Neural progenitor cell (in vitro differentiated cells): ENCODE measurements at regions not wholly inside any gene's neighbourhood (a gene's known extent, or its start where the extent isn't known, plus 50 kb on each side); places are given as distances from the start of the nearest gene placed in this dataset.

ENCODE experiments used
- DNase-seq: peaks from one replicate; pipeline ENCODE4 v3.0.0-alpha.2; 2016; ENCODE audit warnings: low spot score
- H2AFZ ChIP-seq: fragments of 200-600 bp; sonication (generic); replicated peaks from 2 replicates; pipeline ENCODE4 v1.6.1; 2016; ENCODE audit warnings: antibody characterized with exemption
- H3F3A ChIP-seq: fragments of 200-600 bp; sonication (generic); 2 replicates; pipeline ENCODE4 v1.6.1; 2016; ENCODE audit warnings: antibody characterized with exemption, low read depth
- H3K27ac ChIP-seq: fragments of 200-600 bp; sonication (generic); 2 replicates; pipeline ENCODE4 v1.5.1; 2016; ENCODE audit warnings: mild to moderate bottlenecking
- H3K27me3 ChIP-seq: fragments of 200-600 bp; sonication (generic); 2 replicates; pipeline ENCODE4 v1.6.1; 2016; ENCODE audit warnings: mild to moderate bottlenecking, moderate library complexity
- H3K36me3 ChIP-seq: fragments of 200-600 bp; sonication (generic); 2 replicates; pipeline ENCODE4 v1.5.1; 2016
- H3K4me1 ChIP-seq: fragments of 200-600 bp; sonication (generic); 2 replicates; pipeline ENCODE4 v1.6.1; 2016; ENCODE audit warnings: mixed run types
- H3K4me2 ChIP-seq: fragments of 200-600 bp; sonication (generic); 2 replicates; pipeline ENCODE4 v1.6.1; 2016
- H3K4me3 ChIP-seq: fragments of 200-600 bp; sonication (generic); 2 replicates; pipeline ENCODE4 v1.5.1; 2016
- H3K79me2 ChIP-seq: fragments of 200-600 bp; sonication (generic); 2 replicates; pipeline ENCODE4 v1.6.1; 2016; ENCODE audit warnings: low read depth
- H3K9ac ChIP-seq: fragments of 200-600 bp; sonication (generic); 2 replicates; pipeline ENCODE4 v1.6.1; 2016
- H3K9me3 ChIP-seq: fragments of 200-600 bp; sonication (generic); 2 replicates; pipeline ENCODE4 v1.5.1; 2016; ENCODE audit warnings: low read depth
- H4K20me1 ChIP-seq: fragments of 200-600 bp; sonication (generic); 2 replicates; pipeline ENCODE4 v1.6.1; 2016; ENCODE audit warnings: low read depth
- H3K27ac Mint-ChIP-seq: 3 replicates; pipeline ENCODE4 v1.8.0; 2021; ENCODE audit warnings: mixed read lengths
- H3K27me3 Mint-ChIP-seq: 2 replicates; pipeline ENCODE4 v1.8.0; 2022; ENCODE audit warnings: low read depth, mild to moderate bottlenecking, inconsistent platforms, moderate library complexity, mixed read lengths; ENCODE audit not compliant: insufficient read depth
- H3K36me3 Mint-ChIP-seq: 3 replicates; pipeline ENCODE4 v1.8.0; 2021; ENCODE audit warnings: mixed read lengths
- H3K4me1 Mint-ChIP-seq: 3 replicates; pipeline ENCODE4 v1.8.0; 2021; ENCODE audit warnings: mixed read lengths
- H3K4me3 Mint-ChIP-seq: 3 replicates; pipeline ENCODE4 v1.8.0; 2021; ENCODE audit warnings: mild to moderate bottlenecking, moderate library complexity, mixed read lengths
- H3K9me3 Mint-ChIP-seq: 3 replicates; pipeline ENCODE4 v1.8.0; 2020; ENCODE audit warnings: mixed read lengths
- CTCF ChIP-seq: fragments of 200-600 bp; sonication (generic); IDR thresholded peaks from 2 replicates; pipeline ENCODE4 v1.5.1; 2017; ENCODE audit warnings: antibody characterized with exemption, mild to moderate bottlenecking
- EZH2 ChIP-seq: fragments of 200-600 bp; sonication (generic); IDR thresholded peaks from 2 replicates; pipeline ENCODE4 v1.6.1; 2017; ENCODE audit warnings: antibody characterized with exemption, mild to moderate bottlenecking, moderate library complexity
- EZH2phosphoT487 ChIP-seq: fragments of 200-600 bp; sonication (generic); IDR thresholded peaks from 2 replicates; pipeline ENCODE4 v1.6.1; 2017; ENCODE audit warnings: antibody characterized with exemption

DNA sequence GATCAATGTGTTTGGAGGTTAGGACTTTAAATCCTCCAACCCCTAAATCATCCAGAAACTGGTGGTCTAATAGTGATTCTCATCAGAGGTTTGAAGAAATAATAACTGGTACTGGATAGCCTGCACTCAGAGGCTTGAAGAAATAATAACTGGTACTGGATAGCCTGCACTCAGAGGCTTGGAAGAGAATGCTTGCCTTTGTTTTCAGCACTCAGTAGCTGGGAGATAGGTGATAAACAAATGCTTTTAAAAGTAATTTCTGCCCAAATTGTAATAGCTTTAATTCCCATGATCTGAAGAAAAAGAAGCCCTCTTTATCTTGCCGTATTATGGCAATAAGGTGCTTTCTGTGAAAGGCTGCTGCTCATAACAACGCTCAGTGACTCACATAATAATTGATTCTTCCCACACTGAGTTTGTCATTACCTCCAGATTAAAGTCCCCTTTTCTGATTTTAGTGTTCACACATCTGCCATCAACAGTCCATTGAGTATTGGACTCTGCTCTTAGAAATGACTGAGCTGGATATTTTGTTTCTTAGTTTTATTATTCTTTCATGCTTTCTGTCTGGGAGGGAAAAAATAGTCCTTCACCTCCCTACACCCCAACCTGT, 112.3 kb upstream of the PHYHIPL start:
- Histone ChIP-seq H3K9ac (no peak overlapping the region), H3K4me1 (peaks cover 13% of the 10 kb centered on the region), H3K27ac (no peak overlapping the region), H3K9me3 (no peaks in the 10 kb centered on the region), H2AFZ (no peak overlapping the region), H3K36me3 (no peaks in the 10 kb centered on the region), H4K20me1 (no peaks in the 10 kb centered on the region), H3F3A (no peaks in the 10 kb centered on the region), H3K4me3 (no peak overlapping the region), H3K4me2 (no peak overlapping the region), H3K79me2 (no peaks in the 10 kb centered on the region), H3K27me3 (no peaks in the 10 kb centered on the region)
- Mint-ChIP-seq H3K9me3 (no peaks in the 10 kb centered on the region), H3K36me3 (no peaks in the 10 kb centered on the region), H3K27ac (no peak overlapping the region), H3K27me3 (no peaks in the 10 kb centered on the region), H3K4me3 (no peak overlapping the region), H3K4me1 (peaks cover 13% of the 10 kb centered on the region)
- DNase-seq = no peak
- TF ChIP-seq EZH2phosphoT487 = no peak
- TF ChIP-seq EZH2 = no peak
- TF ChIP-seq CTCF = no peak

DNA sequence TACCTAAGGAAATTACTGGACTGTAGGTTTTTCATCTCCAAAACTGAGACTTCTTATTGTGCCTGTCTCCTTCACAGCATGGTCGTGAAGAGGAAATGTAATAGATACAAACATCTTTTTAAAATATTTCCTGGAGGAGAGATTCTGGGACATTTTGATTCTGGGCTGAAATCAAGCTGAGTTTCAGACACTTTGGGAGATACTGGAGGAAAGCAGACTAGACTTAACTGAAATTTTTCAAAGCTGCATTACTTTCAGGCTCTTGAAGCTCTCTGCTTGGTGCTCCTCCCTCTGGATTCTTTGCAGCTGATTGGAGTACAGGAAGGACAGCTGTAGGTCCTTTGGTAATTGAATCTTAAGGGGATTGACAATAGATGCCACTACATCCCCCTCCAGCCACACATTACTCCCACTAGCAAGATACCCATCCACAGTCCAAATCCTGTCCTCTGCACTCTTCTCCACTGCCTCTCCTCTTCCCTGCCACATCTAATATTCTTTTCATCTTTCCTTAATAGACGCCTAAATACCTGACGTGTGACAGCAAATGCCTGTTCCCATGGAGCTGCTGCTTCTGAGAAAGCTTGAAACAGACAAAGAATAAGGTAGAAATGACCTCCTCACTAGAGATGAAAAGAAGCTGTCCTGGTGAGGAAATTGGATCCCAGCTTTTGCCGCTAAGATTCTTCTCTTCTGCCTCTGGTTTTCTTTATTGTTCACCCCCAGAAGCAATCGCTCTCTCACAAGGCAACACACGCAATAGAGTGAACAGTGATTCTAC, 111.5 kb upstream of the PHYHIPL start:
- peak; percentile 10 for DNase-seq
- no peak overlapping the region for H3K4me3 Mint-ChIP-seq

DNA sequence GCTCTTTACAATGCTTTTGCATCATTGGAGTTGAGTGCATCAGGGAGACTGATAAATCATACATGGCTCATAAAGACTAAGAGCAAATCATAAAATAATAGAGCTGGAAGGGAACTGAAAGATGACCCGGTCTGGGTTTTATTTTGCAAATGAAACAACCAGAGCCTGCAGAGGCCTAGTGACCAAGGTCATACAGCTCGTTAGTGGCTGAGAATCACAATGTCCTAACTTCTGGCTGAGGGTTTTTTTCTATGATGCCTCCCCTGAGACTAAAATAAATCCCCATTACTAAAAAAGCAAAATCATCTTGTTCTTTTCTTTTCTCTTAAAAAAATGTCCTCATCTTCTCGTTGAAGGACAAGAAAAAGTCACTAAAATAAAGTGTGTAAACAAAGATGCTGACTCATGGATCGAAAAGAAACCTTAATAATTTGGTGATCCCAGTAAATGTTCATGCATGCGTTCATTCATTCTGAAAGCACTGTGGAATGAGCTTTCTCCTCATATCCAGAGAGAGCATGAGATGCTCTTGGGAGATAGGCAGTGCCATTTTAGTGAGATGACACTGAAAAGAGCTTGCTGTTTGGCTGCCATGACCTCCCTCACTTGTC, 107.8 kb upstream of the PHYHIPL start:
- TF ChIP-seq EZH2 = no peak
- no peak for TF ChIP-seq CTCF
- TF ChIP-seq EZH2phosphoT487 = no peak
- no peak overlapping the region for H3K27ac ChIP-seq
- Mint-ChIP-seq H3K27me3 (no peaks in the 10 kb centered on the region), H3K36me3 (no peaks in the 10 kb centered on the region), H3K9me3 (no peaks in the 10 kb centered on the region), H3K4me3 (no peak overlapping the region), H3K4me1 (peaks cover 13% of the 10 kb centered on the region), H3K27ac (no peak overlapping the region)
- H3K9me3 ChIP-seq = no peaks in the 10 kb centered on the region
- DNase-seq = no peak
- no peaks in the 10 kb centered on the region for H3K79me2 ChIP-seq
- peaks cover 13% of the 10 kb centered on the region for H3K4me1 ChIP-seq
- H3K4me2 ChIP-seq = no peak overlapping the region
- no peaks in the 10 kb centered on the region for H3K36me3 ChIP-seq
- no peak overlapping the region for H3K9ac ChIP-seq
- H3F3A ChIP-seq = no peaks in the 10 kb centered on the region
- H3K4me3 ChIP-seq = no peak overlapping the region
- no peaks in the 10 kb centered on the region for H3K27me3 ChIP-seq
- no peak overlapping the region for H2AFZ ChIP-seq
- H4K20me1 ChIP-seq = no peaks in the 10 kb centered on the region

More for the DNA sequence above, 111.5 kb upstream of the PHYHIPL start:
- H3K27ac Mint-ChIP-seq = peak overlapping the region; percentile 72
- no peaks in the 10 kb centered on the region for H3K9me3 ChIP-seq
- H3K27me3 ChIP-seq = no peaks in the 10 kb centered on the region
- H3K4me2 ChIP-seq = no peak overlapping the region
- H3K27ac ChIP-seq = no peak overlapping the region
- H3K79me2 ChIP-seq = no peaks in the 10 kb centered on the region
- TF ChIP-seq EZH2phosphoT487 = no peak
- TF ChIP-seq CTCF = no peak
- no peak for TF ChIP-seq EZH2
- no peaks in the 10 kb centered on the region for H3K36me3 Mint-ChIP-seq
- no peaks in the 10 kb centered on the region for H3K27me3 Mint-ChIP-seq
- H3K4me3 ChIP-seq = no peak overlapping the region
- H3K9me3 Mint-ChIP-seq = no peaks in the 10 kb centered on the region
- H3K9ac ChIP-seq = no peak overlapping the region
- H3K4me1 ChIP-seq = peaks cover 13% of the 10 kb centered on the region
- H4K20me1 ChIP-seq = no peaks in the 10 kb centered on the region
- H3K36me3 ChIP-seq = no peaks in the 10 kb centered on the region
- H3K4me1 Mint-ChIP-seq = peaks cover 13% of the 10 kb centered on the region
- no peak overlapping the region for H2AFZ ChIP-seq
- H3F3A ChIP-seq = no peaks in the 10 kb centered on the region
